ENCODE measurements at regions not wholly inside any gene's neighbourhood (a gene's known extent, or its start where the extent isn't known, plus 50 kb on each side); places are given as distances from the start of the nearest gene placed in this dataset.

- Mint-ChIP-seq H3K9me3 (no peaks in the 10 kb centered on the region), H3K4me1 (no peaks in the 10 kb centered on the region; the same call in 2 of the 3 replicates), H3K27ac (no peak overlapping the region), H3K4me3 (no peak overlapping the region), H3K27me3 (ENCODE audit: insufficient read depth, low read depth, poor library complexity) (peaks cover 6% of the 10 kb centered on the region), H3K36me3 (ENCODE audit: low read depth) (no peaks in the 10 kb centered on the region)
- peak overlapping the region; percentile 53; the same call in 1 of the 2 replicates for H2AFZ ChIP-seq
- H3K4me1 ChIP-seq (ENCODE audit: insufficient read depth) = no peaks in the 10 kb centered on the region
- no peak overlapping the region for H3K27ac ChIP-seq (ENCODE audit: low read depth)
- no peaks in the 10 kb centered on the region for H4K20me1 ChIP-seq (replicated peaks; ENCODE audit: insufficient read depth)
- ATAC-seq (no peak), DNase-seq (ENCODE audit: low spot score) (no peak)
- no peaks in the 10 kb centered on the region for H3K9me2 ChIP-seq (ENCODE audit: insufficient read depth)
- no peaks in the 10 kb centered on the region for H3K79me2 ChIP-seq (replicated peaks; ENCODE audit: insufficient read depth)
- H3K4me2 ChIP-seq = peak overlapping the region; percentile 68; the same call in 1 of the 2 replicates
- TF ChIP-seq ZNF114 (CRISPR knock-in tag; IDR thresholded peaks at IDR 0.05) = no peak
- TF ChIP-seq NANOG (IDR thresholded peaks at IDR 0.05; ENCODE audit: borderline replicate concordance) = no peak
- no peak for TF ChIP-seq JUNB (IDR thresholded peaks at IDR 0.05; ENCODE audit: unreplicated experiment)
- no peak for TF ChIP-seq POLR2AphosphoS5 (IDR thresholded peaks at IDR 0.05; ENCODE audit: low read depth)
- TF ChIP-seq EZH2phosphoT487 (IDR thresholded peaks at IDR 0.05; ENCODE audit: unreplicated experiment) = no peak
- TF ChIP-seq ZNF462 (CRISPR knock-in tag; IDR thresholded peaks at IDR 0.05) = no peak
- TF ChIP-seq, protein P1, sequence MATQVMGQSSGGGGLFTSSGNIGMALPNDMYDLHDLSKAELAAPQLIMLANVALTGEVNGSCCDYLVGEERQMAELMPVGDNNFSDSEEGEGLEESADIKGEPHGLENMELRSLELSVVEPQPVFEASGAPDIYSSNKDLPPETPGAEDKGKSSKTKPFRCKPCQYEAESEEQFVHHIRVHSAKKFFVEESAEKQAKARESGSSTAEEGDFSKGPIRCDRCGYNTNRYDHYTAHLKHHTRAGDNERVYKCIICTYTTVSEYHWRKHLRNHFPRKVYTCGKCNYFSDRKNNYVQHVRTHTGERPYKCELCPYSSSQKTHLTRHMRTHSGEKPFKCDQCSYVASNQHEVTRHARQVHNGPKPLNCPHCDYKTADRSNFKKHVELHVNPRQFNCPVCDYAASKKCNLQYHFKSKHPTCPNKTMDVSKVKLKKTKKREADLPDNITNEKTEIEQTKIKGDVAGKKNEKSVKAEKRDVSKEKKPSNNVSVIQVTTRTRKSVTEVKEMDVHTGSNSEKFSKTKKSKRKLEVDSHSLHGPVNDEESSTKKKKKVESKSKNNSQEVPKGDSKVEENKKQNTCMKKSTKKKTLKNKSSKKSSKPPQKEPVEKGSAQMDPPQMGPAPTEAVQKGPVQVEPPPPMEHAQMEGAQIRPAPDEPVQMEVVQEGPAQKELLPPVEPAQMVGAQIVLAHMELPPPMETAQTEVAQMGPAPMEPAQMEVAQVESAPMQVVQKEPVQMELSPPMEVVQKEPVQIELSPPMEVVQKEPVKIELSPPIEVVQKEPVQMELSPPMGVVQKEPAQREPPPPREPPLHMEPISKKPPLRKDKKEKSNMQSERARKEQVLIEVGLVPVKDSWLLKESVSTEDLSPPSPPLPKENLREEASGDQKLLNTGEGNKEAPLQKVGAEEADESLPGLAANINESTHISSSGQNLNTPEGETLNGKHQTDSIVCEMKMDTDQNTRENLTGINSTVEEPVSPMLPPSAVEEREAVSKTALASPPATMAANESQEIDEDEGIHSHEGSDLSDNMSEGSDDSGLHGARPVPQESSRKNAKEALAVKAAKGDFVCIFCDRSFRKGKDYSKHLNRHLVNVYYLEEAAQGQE (IDR thresholded peaks at IDR 0.05; ENCODE audit: unreplicated experiment) = no peak
- TF ChIP-seq ZNF331 (CRISPR knock-in tag; IDR thresholded peaks at IDR 0.05; ENCODE audit: low read depth) = no peak
- TF ChIP-seq ETS1 (IDR thresholded peaks at IDR 0.05) = no peak
- no peak for TF ChIP-seq STAT1 (IDR thresholded peaks at IDR 0.05; ENCODE audit: unreplicated experiment)
- TF ChIP-seq EZH2 (IDR thresholded peaks at IDR 0.05; ENCODE audit: low read depth, unreplicated experiment) = no peak
- TF ChIP-seq, protein P2, sequence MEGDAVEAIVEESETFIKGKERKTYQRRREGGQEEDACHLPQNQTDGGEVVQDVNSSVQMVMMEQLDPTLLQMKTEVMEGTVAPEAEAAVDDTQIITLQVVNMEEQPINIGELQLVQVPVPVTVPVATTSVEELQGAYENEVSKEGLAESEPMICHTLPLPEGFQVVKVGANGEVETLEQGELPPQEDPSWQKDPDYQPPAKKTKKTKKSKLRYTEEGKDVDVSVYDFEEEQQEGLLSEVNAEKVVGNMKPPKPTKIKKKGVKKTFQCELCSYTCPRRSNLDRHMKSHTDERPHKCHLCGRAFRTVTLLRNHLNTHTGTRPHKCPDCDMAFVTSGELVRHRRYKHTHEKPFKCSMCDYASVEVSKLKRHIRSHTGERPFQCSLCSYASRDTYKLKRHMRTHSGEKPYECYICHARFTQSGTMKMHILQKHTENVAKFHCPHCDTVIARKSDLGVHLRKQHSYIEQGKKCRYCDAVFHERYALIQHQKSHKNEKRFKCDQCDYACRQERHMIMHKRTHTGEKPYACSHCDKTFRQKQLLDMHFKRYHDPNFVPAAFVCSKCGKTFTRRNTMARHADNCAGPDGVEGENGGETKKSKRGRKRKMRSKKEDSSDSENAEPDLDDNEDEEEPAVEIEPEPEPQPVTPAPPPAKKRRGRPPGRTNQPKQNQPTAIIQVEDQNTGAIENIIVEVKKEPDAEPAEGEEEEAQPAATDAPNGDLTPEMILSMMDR (conservative IDR thresholded peaks at IDR 0.05; ENCODE audit: low read depth in 2 of 2) = no peak
- TF ChIP-seq CREB1 (CRISPR knock-in tag; IDR thresholded peaks at IDR 0.05; ENCODE audit: low read depth) = no peak
- no peaks in the 10 kb centered on the region for H3K36me3 ChIP-seq (ENCODE audit: insufficient read depth)
- 0 out of 2 replicates have a peak, but pooled peaks cover 3% of the 10 kb centered on the region for H3F3A ChIP-seq (replicated peaks; ENCODE audit: low read depth)
- no peaks in the 10 kb centered on the region for H3K27me3 ChIP-seq (ENCODE audit: insufficient read depth)
- H3K4me3 ChIP-seq = peak overlapping the region; percentile 51
These were observed 192.3 kb downstream of the MELK start for GRCh38 chr9:36765077-36765390.

Measured in GM23338 (cell line).